BJ (cell line): ENCODE measurements at regions not wholly inside any gene's neighbourhood (a gene's known extent, or its start where the extent isn't known, plus 50 kb on each side); places are given as distances from the start of the nearest gene placed in this dataset.
A peak's percentile ranks its signal among the peaks of the same experiment; 100 is the strongest.

Experiments used
- CTCF ChIA-PET: fragments of 350-600 bp; formaldehyde crosslinking; extraction: SDS; loops from one replicate; lab custom pipeline; 2021; ENCODE audit warnings: antibody characterized with exemption, inconsistent platforms; lab: Yijun Ruan, JAX
- POLR2A ChIA-PET: fragments of 300-600 bp; sonication (Branson Sonifier 250); formaldehyde crosslinking; extraction: SDS; loops from one replicate; lab custom pipeline; 2021; ENCODE audit warnings: antibody characterized with exemption; lab: Charles Lee
- DNase-seq: peaks from one replicate; pipeline ENCODE4 v3.0.0-alpha.2; 2011; ENCODE audit warnings: low read depth
- H3K27me3 ChIP-seq: 2 replicates; pipeline ENCODE4 v1.6.0; 2011; ENCODE audit warnings: low read length; ENCODE audit not compliant: control insufficient read depth, insufficient read depth
- H3K36me3 ChIP-seq: 2 replicates; pipeline ENCODE4 v1.5.1; 2011; ENCODE audit warnings: low read length; ENCODE audit not compliant: control insufficient read depth, insufficient read depth
- H3K4me3 ChIP-seq: 2 replicates; pipeline ENCODE4 v1.5.1; 2011; ENCODE audit warnings: low read depth, mild to moderate bottlenecking, control low read depth, low read length
- TF ChIP-seq, protein P1 (sequence below): IDR thresholded peaks from 2 replicates; pipeline ENCODE4 v1.5.1; 2011; ENCODE audit warnings: low read depth, mild to moderate bottlenecking, control low read depth, inconsistent platforms, low read length, moderate library complexity; ENCODE audit not compliant: insufficient read depth

DNA sequence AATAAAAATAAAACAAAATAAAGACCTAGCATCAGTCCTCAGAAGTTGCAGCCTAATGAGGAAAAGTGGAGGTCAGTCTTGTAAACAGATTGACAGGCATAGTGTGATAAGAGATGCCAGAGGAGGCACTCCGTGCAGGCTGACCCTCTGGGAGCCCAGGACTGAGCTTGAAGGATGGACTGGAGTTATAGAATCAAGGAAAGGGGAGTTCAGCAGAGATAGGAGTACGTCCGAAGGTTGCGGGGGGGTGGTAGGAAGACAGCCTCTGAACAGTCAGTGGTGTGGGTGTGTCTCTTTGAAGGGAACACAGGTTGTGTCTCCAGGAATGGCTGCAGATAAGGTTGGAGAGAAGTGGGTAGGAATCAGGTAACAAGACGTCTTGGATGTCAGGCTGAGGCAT lies 126.1 kb upstream of the CPEB4 start:
- POLR2A ChIA-PET: no interaction called here
- no peak for DNase-seq
- H3K36me3 ChIP-seq: no peaks in the 10 kb centered on the region
- TF ChIP-seq, protein P1, sequence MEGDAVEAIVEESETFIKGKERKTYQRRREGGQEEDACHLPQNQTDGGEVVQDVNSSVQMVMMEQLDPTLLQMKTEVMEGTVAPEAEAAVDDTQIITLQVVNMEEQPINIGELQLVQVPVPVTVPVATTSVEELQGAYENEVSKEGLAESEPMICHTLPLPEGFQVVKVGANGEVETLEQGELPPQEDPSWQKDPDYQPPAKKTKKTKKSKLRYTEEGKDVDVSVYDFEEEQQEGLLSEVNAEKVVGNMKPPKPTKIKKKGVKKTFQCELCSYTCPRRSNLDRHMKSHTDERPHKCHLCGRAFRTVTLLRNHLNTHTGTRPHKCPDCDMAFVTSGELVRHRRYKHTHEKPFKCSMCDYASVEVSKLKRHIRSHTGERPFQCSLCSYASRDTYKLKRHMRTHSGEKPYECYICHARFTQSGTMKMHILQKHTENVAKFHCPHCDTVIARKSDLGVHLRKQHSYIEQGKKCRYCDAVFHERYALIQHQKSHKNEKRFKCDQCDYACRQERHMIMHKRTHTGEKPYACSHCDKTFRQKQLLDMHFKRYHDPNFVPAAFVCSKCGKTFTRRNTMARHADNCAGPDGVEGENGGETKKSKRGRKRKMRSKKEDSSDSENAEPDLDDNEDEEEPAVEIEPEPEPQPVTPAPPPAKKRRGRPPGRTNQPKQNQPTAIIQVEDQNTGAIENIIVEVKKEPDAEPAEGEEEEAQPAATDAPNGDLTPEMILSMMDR: no peak
- CTCF ChIA-PET: no interaction called here
- no peak overlapping the region for H3K4me3 ChIP-seq
- peaks cover 3% of the 10 kb centered on the region; the same call in 1 of the 2 replicates for H3K27me3 ChIP-seq

DNA sequence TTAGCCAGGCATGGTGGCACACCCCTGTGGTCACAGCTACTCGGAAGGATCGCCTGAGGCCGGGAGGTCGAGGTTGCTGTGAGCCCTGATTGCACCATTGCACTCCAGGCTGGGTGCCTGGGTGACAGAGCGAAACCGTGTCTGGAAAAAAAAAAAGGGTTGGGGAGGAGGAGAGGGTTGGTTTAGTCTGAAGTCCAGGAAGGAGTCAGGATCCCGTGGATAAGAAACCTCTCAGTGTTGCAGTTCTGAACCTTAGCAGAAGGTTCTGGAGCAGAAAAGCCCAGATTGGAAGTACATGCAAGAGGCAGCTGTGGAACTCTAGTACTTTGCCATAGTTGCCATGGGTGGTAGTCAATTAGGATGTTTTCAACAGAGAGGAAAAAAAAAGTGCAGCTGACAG lies 125.2 kb upstream of the CPEB4 start:
- no peak for DNase-seq
- ChIA-PET CTCF (no interaction called here), POLR2A (no interaction called here)
- TF ChIP-seq, protein P1: no peak
- 0 out of 2 replicates have a peak, but pooled peaks cover 3% of the 10 kb centered on the region for H3K27me3 ChIP-seq
- H3K36me3 ChIP-seq: no peaks in the 10 kb centered on the region
- no peak overlapping the region for H3K4me3 ChIP-seq

DNA sequence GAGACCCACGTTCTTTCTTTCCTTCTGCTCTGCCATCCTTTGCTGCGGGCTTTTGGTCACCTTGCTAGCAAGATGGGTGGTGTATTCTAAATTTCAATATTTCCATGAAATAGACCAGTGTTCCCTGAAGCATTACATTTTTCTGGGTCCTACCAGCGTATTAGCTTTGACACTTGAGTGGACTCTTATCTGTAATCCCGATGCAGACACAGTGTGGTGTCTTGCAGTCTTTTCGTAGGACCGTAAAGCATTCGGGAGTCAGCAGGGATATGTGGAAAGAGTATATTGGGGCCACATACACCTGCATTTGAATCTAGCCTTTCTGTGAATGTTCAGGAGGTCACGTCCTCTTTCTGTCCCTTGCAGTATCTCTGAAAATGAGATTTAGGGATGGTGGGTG lies 124.7 kb upstream of the CPEB4 start:
- ChIA-PET CTCF (no interaction called here), POLR2A (no interaction called here)
- H3K36me3 ChIP-seq: no peaks in the 10 kb centered on the region
- H3K27me3 ChIP-seq: 0 out of 2 replicates have a peak, but pooled peaks cover 2% of the 10 kb centered on the region
- TF ChIP-seq, protein P1: no peak
- no peak for DNase-seq
- H3K4me3 ChIP-seq: no peak overlapping the region

DNA sequence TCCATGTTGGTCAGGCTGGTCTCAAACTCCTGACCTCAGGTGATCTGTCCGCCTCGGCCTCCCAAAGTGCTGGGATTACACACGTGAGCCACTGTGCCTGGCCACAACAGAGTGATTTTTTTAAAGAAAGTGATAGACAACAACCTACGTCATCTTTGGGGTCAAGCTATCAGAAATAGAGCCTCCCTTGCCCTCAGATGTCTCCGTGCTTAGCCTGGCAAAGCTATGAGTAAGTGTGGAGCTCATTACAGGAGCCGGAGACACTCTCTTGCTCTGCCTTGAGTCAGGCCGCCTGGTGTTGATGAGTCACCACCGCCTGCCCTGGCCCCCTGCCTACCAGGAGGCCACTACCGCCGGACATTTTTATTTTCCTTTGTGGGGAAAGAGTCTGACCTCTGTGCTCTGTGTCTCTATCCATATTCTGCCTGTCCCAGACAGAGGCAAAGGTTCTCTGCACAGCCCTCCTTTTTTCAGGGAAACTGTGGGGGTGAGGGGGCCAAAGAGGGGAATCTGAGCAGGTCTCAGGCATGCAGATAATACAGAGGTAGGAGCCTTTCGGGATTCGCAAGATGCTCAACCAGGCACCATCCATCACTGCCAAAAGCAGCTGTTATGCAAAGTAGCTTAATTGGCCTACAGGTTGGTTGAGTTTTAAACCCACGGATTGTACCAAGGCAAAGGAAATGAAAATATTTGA lies 123.7 kb upstream of the CPEB4 start:
- no peaks in the 10 kb centered on the region for H3K36me3 ChIP-seq
- H3K27me3 ChIP-seq: no peaks in the 10 kb centered on the region
- CTCF ChIA-PET: no interaction called here

DNA sequence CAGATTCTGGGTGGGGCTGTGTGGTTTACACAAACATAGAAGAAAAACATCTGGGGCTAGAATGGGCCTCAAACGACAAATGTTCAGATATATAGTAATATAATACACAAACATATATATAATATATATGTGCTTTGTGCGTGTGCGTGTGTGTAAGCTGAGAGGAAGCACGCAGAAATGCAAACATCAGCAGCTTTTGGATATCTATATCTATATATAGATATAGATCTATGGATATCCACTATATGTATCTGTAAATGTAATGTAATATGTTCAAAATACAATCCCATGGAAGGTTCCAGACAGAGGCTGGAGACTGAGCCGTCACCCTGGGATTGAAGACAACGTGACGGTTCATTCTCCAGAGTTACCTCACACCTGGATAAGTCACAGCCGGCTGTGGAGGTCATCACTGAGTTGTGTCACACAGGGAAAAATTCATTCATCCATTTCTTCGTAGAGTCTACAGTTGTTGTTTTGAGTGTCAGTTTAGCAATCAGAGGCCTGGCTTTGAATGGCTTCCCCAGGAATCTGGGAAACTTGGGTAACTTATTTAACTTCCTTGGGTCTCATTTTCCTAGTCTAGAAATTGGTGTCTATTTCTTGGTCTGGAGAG lies 123.0 kb upstream of the CPEB4 start:
- no peak overlapping the region for H3K4me3 ChIP-seq
- ChIA-PET CTCF (no interaction called here), POLR2A (no interaction called here)
- TF ChIP-seq, protein P1: no peak
- DNase-seq: no peak
- no peaks in the 10 kb centered on the region for H3K27me3 ChIP-seq
- H3K36me3 ChIP-seq: no peaks in the 10 kb centered on the region

More for the DNA sequence above, 123.7 kb upstream of the CPEB4 start:
- POLR2A ChIA-PET: no interaction called here
- no peak overlapping the region for H3K4me3 ChIP-seq
- TF ChIP-seq, protein P1: no peak
- peak; percentile 71 for DNase-seq
